Glutamatergic neuron (in vitro differentiated cells): ENCODE measurements at regions not wholly inside any gene's neighbourhood (a gene's known extent, or its start where the extent isn't known, plus 50 kb on each side); places are given as distances from the start of the nearest gene placed in this dataset.

ENCODE experiments used
- DNase-seq: peaks from one replicate; pipeline ENCODE4 v3.0.0; 2022
- H3K27ac Mint-ChIP-seq: one replicate; pipeline ENCODE4 v1.8.0; 2020; ENCODE audit warnings: mild to moderate bottlenecking, mixed read lengths, inconsistent platforms; ENCODE audit not compliant: unreplicated experiment
- H3K27me3 Mint-ChIP-seq: one replicate; pipeline ENCODE4 v1.8.0; 2020; ENCODE audit warnings: mild to moderate bottlenecking, moderate library complexity, mixed read lengths, inconsistent platforms; ENCODE audit not compliant: unreplicated experiment
- H3K36me3 Mint-ChIP-seq: one replicate; pipeline ENCODE4 v1.8.0; 2020; ENCODE audit warnings: mild to moderate bottlenecking, mixed read lengths, inconsistent platforms; ENCODE audit not compliant: unreplicated experiment
- H3K4me1 Mint-ChIP-seq: one replicate; pipeline ENCODE4 v1.8.0; 2020; ENCODE audit warnings: mild to moderate bottlenecking, low read depth, mixed read lengths, inconsistent platforms; ENCODE audit not compliant: unreplicated experiment
- H3K4me3 Mint-ChIP-seq: one replicate; pipeline ENCODE4 v1.8.0; 2020; ENCODE audit warnings: mild to moderate bottlenecking, mixed read lengths, inconsistent platforms; ENCODE audit not compliant: unreplicated experiment
- H3K9me3 Mint-ChIP-seq: one replicate; pipeline ENCODE4 v1.8.0; 2020; ENCODE audit warnings: mild to moderate bottlenecking, moderate library complexity, mixed read lengths, inconsistent platforms; ENCODE audit not compliant: unreplicated experiment
- TF ChIP-seq, protein P1 (sequence below): fragments of 200-600 bp; sonication (generic); IDR thresholded peaks from one replicate; pipeline ENCODE4 v1.5.0; 2021; ENCODE audit not compliant: partially characterized antibody, unreplicated experiment

DNA sequence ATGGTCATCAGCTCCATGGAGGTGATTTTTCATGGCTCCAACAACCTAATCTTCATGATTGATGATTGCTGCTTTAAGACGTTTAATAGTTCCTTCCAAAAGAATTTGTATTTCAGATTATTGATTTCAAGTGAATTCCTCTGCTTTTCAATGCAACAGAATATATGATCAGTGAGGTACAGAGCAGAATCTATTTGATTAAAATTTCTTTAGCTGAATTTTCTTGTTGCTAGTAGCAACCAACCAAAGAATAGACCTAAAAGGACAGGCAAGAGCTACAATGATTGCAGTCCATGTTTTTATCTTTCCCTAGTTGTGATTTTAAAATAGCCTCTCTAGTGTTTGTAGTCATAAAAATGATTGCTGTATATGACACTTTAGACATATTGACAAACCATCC is 76.8 kb upstream of the SCEL start:
- H3K36me3 Mint-ChIP-seq, result no peaks in the 10 kb centered on the region
- H3K4me1 Mint-ChIP-seq, result peaks cover 10% of the 10 kb centered on the region
- no peak overlapping the region for H3K4me3 Mint-ChIP-seq
- TF ChIP-seq, protein P1, sequence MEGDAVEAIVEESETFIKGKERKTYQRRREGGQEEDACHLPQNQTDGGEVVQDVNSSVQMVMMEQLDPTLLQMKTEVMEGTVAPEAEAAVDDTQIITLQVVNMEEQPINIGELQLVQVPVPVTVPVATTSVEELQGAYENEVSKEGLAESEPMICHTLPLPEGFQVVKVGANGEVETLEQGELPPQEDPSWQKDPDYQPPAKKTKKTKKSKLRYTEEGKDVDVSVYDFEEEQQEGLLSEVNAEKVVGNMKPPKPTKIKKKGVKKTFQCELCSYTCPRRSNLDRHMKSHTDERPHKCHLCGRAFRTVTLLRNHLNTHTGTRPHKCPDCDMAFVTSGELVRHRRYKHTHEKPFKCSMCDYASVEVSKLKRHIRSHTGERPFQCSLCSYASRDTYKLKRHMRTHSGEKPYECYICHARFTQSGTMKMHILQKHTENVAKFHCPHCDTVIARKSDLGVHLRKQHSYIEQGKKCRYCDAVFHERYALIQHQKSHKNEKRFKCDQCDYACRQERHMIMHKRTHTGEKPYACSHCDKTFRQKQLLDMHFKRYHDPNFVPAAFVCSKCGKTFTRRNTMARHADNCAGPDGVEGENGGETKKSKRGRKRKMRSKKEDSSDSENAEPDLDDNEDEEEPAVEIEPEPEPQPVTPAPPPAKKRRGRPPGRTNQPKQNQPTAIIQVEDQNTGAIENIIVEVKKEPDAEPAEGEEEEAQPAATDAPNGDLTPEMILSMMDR, result no peak
- peaks cover 1% of the 10 kb centered on the region for H3K27me3 Mint-ChIP-seq
- H3K27ac Mint-ChIP-seq, result no peak overlapping the region
- H3K9me3 Mint-ChIP-seq, result no peaks in the 10 kb centered on the region
- DNase-seq, result no peak

DNA sequence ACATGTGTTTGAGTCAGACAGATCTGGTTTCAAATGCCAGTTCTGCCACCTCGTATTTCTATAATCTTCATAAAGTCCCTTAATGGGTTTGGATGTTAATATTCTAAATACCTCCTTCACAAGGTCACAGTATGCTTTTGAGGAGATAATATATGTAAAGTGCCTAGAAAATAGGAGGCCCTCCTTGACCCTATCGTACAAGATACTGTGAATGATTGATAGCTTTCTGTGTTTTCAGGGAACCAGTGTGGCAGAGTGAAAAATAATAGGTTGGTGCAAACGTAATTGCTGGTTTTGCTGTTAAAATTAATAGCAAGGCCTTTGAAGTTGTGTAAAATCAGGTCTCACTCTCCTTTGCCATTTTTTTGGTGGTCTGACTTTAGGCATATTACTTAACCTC is 77.5 kb upstream of the SCEL start:
- H3K4me3 Mint-ChIP-seq, result no peak overlapping the region
- no peaks in the 10 kb centered on the region for H3K9me3 Mint-ChIP-seq
- no peak overlapping the region for H3K27ac Mint-ChIP-seq
- DNase-seq, result no peak
- peaks cover 1% of the 10 kb centered on the region for H3K27me3 Mint-ChIP-seq
- H3K4me1 Mint-ChIP-seq, result peaks cover 10% of the 10 kb centered on the region
- no peaks in the 10 kb centered on the region for H3K36me3 Mint-ChIP-seq
- TF ChIP-seq, protein P1, result no peak

DNA sequence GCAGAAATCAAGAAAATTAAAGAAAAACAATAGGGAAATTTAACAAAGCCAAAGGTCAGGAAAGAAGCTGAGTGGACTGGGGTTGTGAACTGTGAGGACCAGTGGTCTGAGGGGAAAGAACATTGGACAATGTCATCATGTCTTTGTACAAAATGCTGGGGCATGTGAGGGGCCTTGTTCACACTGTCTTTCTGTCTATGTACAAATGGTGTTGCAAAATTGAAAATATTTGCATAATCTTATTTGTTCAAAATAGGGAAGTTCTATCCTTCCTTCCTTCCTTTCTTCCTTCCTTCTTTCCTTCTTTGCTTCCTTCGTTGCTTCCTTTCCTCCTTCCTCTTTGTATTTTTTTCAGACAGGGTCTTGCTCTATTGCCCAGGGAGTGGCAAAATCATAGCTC is 79.2 kb upstream of the SCEL start:
- Mint-ChIP-seq H3K36me3 (no peaks in the 10 kb centered on the region), H3K4me3 (no peak overlapping the region), H3K27ac (no peak overlapping the region), H3K27me3 (peaks cover 1% of the 10 kb centered on the region), H3K9me3 (no peaks in the 10 kb centered on the region), H3K4me1 (peaks cover 10% of the 10 kb centered on the region)
- no peak for DNase-seq
- TF ChIP-seq, protein P1, result no peak

DNA sequence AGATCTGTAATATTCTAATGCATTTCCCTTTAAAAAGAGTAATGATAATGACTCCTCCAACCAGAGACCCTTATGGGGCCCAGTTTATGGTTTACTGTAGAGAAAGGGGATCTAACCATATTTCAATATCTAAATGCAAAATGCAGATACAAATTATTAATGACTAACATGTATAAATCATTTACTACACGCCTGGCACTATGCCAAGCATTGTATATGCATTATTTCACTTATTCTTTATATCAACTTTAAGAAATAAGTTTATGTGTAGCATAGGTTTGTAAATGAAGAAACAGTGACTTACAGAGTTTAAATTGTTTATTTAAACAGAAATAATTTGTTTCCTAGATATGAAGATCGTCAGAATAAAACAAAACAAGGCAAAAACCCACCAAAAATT is 86.2 kb upstream of the SCEL start:
- Mint-ChIP-seq H3K27ac (peak overlapping the region; percentile 62), H3K9me3 (peaks cover 2% of the 10 kb centered on the region), H3K4me1 (peaks cover 16% of the 10 kb centered on the region), H3K27me3 (peaks cover 3% of the 10 kb centered on the region), H3K4me3 (no peak overlapping the region), H3K36me3 (no peaks in the 10 kb centered on the region)
- DNase-seq, result no peak
- TF ChIP-seq, protein P1, result no peak

DNA sequence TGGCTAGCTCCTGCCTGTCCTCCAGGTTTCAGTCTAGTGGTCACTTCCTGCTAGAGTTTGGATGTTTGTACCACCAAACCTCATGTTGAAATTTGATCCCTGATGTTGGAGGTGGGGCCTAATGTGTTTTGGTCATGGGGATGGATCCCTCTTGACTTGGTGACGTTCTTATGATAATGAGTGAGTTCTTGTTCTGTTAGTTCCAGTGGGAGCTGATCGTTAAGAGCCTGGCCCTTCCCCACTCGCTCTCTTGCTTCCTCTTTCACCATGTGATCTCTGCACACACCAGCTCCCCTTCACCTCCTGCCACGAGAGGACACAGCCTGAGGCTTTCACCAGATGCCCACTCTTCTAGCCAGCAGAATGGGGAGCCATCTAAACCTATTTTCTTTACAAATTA is 86.8 kb upstream of the SCEL start:
- Mint-ChIP-seq H3K4me3 (peak overlapping the region; percentile 23), H3K27ac (peak overlapping the region; percentile 62), H3K36me3 (no peaks in the 10 kb centered on the region), H3K27me3 (peaks cover 3% of the 10 kb centered on the region), H3K4me1 (peaks cover 16% of the 10 kb centered on the region), H3K9me3 (peaks cover 2% of the 10 kb centered on the region)
- DNase-seq, result peak; percentile 32
- TF ChIP-seq, protein P1, result no peak
